RWPE2 (cell line): ENCODE measurements at regions not wholly inside any gene's neighbourhood (a gene's known extent, or its start where the extent isn't known, plus 50 kb on each side); places are given as distances from the start of the nearest gene placed in this dataset.
"Not testable (repeated sequence)": the region's sequence is repeated elsewhere in the genome, so short reads cannot be mapped to it uniquely, and the experiment has no call there.

ENCODE experiments used
- ATAC-seq: fragments of 200-7000 bp; cut with Tn5 transposase; 3 replicates; pipeline ENCODE4 v1.9.1; 2021; ENCODE audit warnings: low read depth
- DNase-seq: peaks from one replicate; pipeline ENCODE4 v3.0.0-alpha.2; 2020; ENCODE audit warnings: low spot score
- H3K27ac ChIP-seq: fragments of 450-650 bp; 2 replicates; pipeline ENCODE4 v1.5.1; 2017; ENCODE audit warnings: mild to moderate bottlenecking; ENCODE audit not compliant: poor library complexity, severe bottlenecking
- H3K27me3 ChIP-seq: fragments of 250-450 bp; sonication (Bioruptor Pico); 2 replicates; pipeline ENCODE4 v1.5.1; 2021; ENCODE audit warnings: mild to moderate bottlenecking, moderate library complexity; ENCODE audit not compliant: insufficient read depth, poor library complexity, severe bottlenecking
- H3K36me3 ChIP-seq: fragments of 250-450 bp; sonication (Bioruptor Pico); 2 replicates; pipeline ENCODE4 v1.5.1; 2020; ENCODE audit warnings: low read depth, mild to moderate bottlenecking, moderate library complexity
- H3K4me1 ChIP-seq: fragments of 250-450 bp; sonication (Bioruptor Pico); 2 replicates; pipeline ENCODE4 v1.5.1; 2021; ENCODE audit warnings: mild to moderate bottlenecking, moderate library complexity; ENCODE audit not compliant: insufficient read depth, poor library complexity, severe bottlenecking
- H3K4me3 ChIP-seq: fragments of 250-450 bp; sonication (Bioruptor Pico); 2 replicates; pipeline ENCODE4 v1.5.1; 2021; ENCODE audit warnings: mild to moderate bottlenecking, moderate library complexity; ENCODE audit not compliant: severe bottlenecking
- H3K9me3 ChIP-seq: fragments of 250-450 bp; sonication (Bioruptor Pico); 2 replicates; pipeline ENCODE4 v1.5.1; 2021; ENCODE audit warnings: mild to moderate bottlenecking, moderate library complexity; ENCODE audit not compliant: severe bottlenecking
- CTCF ChIP-seq: fragments of 450-650 bp; IDR thresholded peaks from one replicate; pipeline ENCODE4 v1.5.1; 2017; ENCODE audit warnings: mild to moderate bottlenecking, moderate library complexity; ENCODE audit not compliant: poor library complexity, severe bottlenecking

- H3K4me3 ChIP-seq, result no peak overlapping the region
- TF ChIP-seq CTCF, result no peak
- H3K27me3 ChIP-seq, result no peaks in the 10 kb centered on the region
Observed at GRCh38 chr1:30366199-30366598, 357.2 kb downstream of the MATN1 start.

GRCh38 chr1:30365596-30365995 lies 357.8 kb downstream of the MATN1 start:
- Histone ChIP-seq H3K9me3 (no peaks in the 10 kb centered on the region), H3K27ac (no peak overlapping the region), H3K27me3 (no peaks in the 10 kb centered on the region), H3K36me3 (no peaks in the 10 kb centered on the region), H3K4me1 (no peaks in the 10 kb centered on the region), H3K4me3 (no peak overlapping the region)
- ATAC-seq (no peak), DNase-seq (no peak)
- TF ChIP-seq CTCF, result no peak

More at GRCh38 chr1:30366199-30366598, 357.2 kb downstream of the MATN1 start:
- ATAC-seq (no peak), DNase-seq (no peak)
- Histone ChIP-seq H3K4me1 (no peaks in the 10 kb centered on the region), H3K9me3 (no peaks in the 10 kb centered on the region), H3K36me3 (no peaks in the 10 kb centered on the region), H3K27ac (no peak overlapping the region)

GRCh38 chr1:30363031-30363430 lies 360.4 kb downstream of the MATN1 start:
- Histone ChIP-seq H3K4me3 (no peak overlapping the region), H3K4me1 (no peaks in the 10 kb centered on the region), H3K27ac (no peak overlapping the region), H3K36me3 (no peaks in the 10 kb centered on the region), H3K27me3 (no peaks in the 10 kb centered on the region), H3K9me3 (no peaks in the 10 kb centered on the region)
- no peak for TF ChIP-seq CTCF
- no peak for ATAC-seq
- no peak for DNase-seq

- ATAC-seq (no peak), DNase-seq (no peak)
- no peak overlapping the region for H3K27ac ChIP-seq
- H3K36me3 ChIP-seq, result no peaks in the 10 kb centered on the region
- H3K4me3 ChIP-seq, result no peak overlapping the region
- no peak for TF ChIP-seq CTCF
- no peaks in the 10 kb centered on the region for H3K4me1 ChIP-seq
- H3K9me3 ChIP-seq, result no peaks in the 10 kb centered on the region
- H3K27me3 ChIP-seq, result no peaks in the 10 kb centered on the region
Observed at GRCh38 chr1:30362603-30362990, 360.8 kb downstream of the MATN1 start.

GRCh38 chr1:30361890-30362602 lies 361.3 kb downstream of the MATN1 start:
- not testable (repeated sequence) for ATAC-seq, DNase-seq, H3K36me3 ChIP-seq, H3K4me3 ChIP-seq, H3K9me3 ChIP-seq, H3K4me1 ChIP-seq, H3K27ac ChIP-seq, H3K27me3 ChIP-seq
